Effector memory CD4-positive, alpha-beta T cell (primary cell): ENCODE measurements at regions not wholly inside any gene's neighbourhood (a gene's known extent, or its start where the extent isn't known, plus 50 kb on each side); places are given as distances from the start of the nearest gene placed in this dataset.

Experiments used
- DNase-seq, 3 donors: peaks; one replicate each; pipeline ENCODE4 v3.0.0-alpha.2; 2020
- H3K27ac ChIP-seq: 2 replicates; pipeline ENCODE4 v1.7.0; 2013; ENCODE audit warnings: mild to moderate bottlenecking, low read length, moderate library complexity; ENCODE audit not compliant: insufficient read depth, poor library complexity, severe bottlenecking
- H3K27me3 ChIP-seq: replicated peaks from 2 replicates; pipeline ENCODE4 v1.7.0; 2013; ENCODE audit warnings: mild to moderate bottlenecking, low read length; ENCODE audit not compliant: insufficient read depth, control insufficient read depth, poor library complexity, severe bottlenecking
- H3K36me3 ChIP-seq: 2 replicates; pipeline ENCODE4 v1.7.0; 2013; ENCODE audit warnings: mild to moderate bottlenecking, low read length, moderate library complexity; ENCODE audit not compliant: control insufficient read depth, insufficient read depth
- H3K4me1 ChIP-seq: 2 replicates; pipeline ENCODE4 v1.7.0; 2013; ENCODE audit warnings: low read length, mild to moderate bottlenecking; ENCODE audit not compliant: control insufficient read depth, insufficient read depth, poor library complexity, severe bottlenecking
- H3K4me3 ChIP-seq: 2 replicates; pipeline ENCODE4 v1.7.0; 2013; ENCODE audit warnings: low read length, low read depth, mild to moderate bottlenecking; ENCODE audit not compliant: insufficient read depth, poor library complexity, severe bottlenecking
- H3K9me3 ChIP-seq: 2 replicates; pipeline ENCODE4 v1.7.0; 2013; ENCODE audit warnings: mild to moderate bottlenecking, low read length, moderate library complexity; ENCODE audit not compliant: control insufficient read depth

GRCh38 chr6:148235446-148235845, 107.2 kb upstream of the SASH1 start:
- Histone ChIP-seq H3K9me3 (no peaks in the 10 kb centered on the region), H3K4me3 (no peak overlapping the region), H3K27me3 (no peaks in the 10 kb centered on the region), H3K4me1 (no peaks in the 10 kb centered on the region), H3K36me3 (no peaks in the 10 kb centered on the region), H3K27ac (no peak overlapping the region)
- DNase-seq, result no peak

GRCh38 chr6:148238713-148239112, 103.9 kb upstream of the SASH1 start:
- Histone ChIP-seq H3K27me3 (no peaks in the 10 kb centered on the region), H3K9me3 (no peaks in the 10 kb centered on the region), H3K4me3 (no peak overlapping the region), H3K36me3 (no peaks in the 10 kb centered on the region), H3K27ac (no peak overlapping the region), H3K4me1 (no peaks in the 10 kb centered on the region)
- DNase-seq, result no peak

- DNase-seq, result no peak
- Histone ChIP-seq H3K9me3 (no peaks in the 10 kb centered on the region), H3K27ac (no peak overlapping the region), H3K4me1 (no peaks in the 10 kb centered on the region), H3K4me3 (no peak overlapping the region), H3K36me3 (no peaks in the 10 kb centered on the region), H3K27me3 (no peaks in the 10 kb centered on the region)
Observed at GRCh38 chr6:148239215-148239614, 103.4 kb upstream of the SASH1 start.

GRCh38 chr6:148239801-148240460, 102.7 kb upstream of the SASH1 start:
- no peak overlapping the region for H3K27ac ChIP-seq
- H3K4me1 ChIP-seq, result no peaks in the 10 kb centered on the region
- H3K9me3 ChIP-seq, result no peaks in the 10 kb centered on the region
- no peaks in the 10 kb centered on the region for H3K27me3 ChIP-seq
- no peak for DNase-seq
- H3K4me3 ChIP-seq, result no peak overlapping the region
- no peaks in the 10 kb centered on the region for H3K36me3 ChIP-seq

DNA sequence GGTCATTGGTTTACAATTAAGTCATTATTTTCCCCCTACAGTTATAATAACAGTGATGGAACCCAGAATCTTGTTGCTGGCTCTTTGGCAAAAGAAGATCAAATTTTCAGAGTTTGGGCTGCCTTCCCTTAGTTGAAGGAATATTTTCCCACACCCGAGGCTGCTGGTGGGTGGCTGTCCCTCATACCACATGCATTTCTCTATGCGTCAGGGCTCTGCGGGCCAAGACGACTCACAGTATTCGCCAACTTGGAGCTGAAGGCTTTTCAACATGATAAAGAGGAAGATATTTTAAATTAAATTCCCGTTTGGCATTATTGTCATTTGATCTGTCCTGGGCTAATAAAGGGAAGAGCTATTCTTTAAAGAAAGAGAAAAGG, 102.2 kb upstream of the SASH1 start:
- DNase-seq, result no peak
- Histone ChIP-seq H3K27me3 (no peaks in the 10 kb centered on the region), H3K27ac (no peak overlapping the region), H3K36me3 (no peaks in the 10 kb centered on the region), H3K9me3 (no peaks in the 10 kb centered on the region), H3K4me1 (no peaks in the 10 kb centered on the region), H3K4me3 (no peak overlapping the region)

DNA sequence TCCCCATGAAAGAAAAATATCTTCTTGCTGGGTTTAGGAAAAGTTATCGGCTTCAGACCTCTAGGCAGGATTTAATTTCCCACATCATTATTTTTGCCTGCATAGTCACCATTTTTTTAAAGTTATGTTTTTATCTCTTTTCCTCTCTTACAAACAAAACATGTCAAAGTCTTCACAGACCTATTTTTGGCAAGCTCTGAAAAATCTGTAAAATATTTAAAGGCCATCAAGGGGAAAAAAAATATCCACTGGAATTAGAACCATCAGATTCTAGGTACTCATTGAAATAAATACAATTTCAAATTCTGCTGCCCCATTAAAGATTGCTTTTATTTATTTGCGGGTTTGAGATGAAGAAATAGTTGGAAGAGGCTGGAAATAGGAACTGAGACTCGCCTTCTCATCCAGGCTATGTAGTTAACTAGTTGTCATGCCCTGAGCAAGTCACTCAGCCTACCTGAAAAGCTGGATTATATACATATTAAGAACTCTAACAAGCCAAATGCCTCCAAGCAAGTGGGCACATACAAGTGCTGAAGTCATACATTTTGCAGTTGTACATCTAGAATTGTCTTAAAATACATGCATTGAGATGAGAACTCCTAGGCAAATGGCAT, 101.7 kb upstream of the SASH1 start:
- Histone ChIP-seq H3K4me1 (no peaks in the 10 kb centered on the region), H3K27me3 (no peaks in the 10 kb centered on the region), H3K36me3 (no peaks in the 10 kb centered on the region), H3K9me3 (no peaks in the 10 kb centered on the region), H3K27ac (no peak overlapping the region), H3K4me3 (no peak overlapping the region)
- DNase-seq, result no peak

DNA sequence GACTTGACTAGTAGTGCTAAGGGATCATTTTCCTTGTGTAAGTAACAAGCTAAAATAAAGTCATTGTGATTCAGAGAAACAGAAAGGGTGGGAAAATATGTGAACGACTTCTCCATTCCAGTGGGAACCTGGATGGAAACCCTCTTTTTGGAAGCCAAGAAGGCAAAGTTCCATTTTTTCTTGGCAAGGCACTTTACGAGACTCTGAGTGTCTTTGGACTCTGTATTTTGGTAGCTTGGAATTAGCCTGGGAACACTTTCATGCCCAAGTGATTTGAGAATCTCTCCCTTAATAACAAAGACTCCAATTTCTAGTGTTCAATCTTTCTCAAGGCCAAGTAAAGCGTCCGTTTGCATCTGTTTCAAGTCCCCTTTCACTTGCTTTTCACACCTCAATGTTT, 100.5 kb upstream of the SASH1 start:
- H3K27me3 ChIP-seq, result no peaks in the 10 kb centered on the region
- no peak overlapping the region for H3K4me3 ChIP-seq
- no peak for DNase-seq
- no peaks in the 10 kb centered on the region for H3K36me3 ChIP-seq
- H3K4me1 ChIP-seq, result no peaks in the 10 kb centered on the region
- no peak overlapping the region for H3K27ac ChIP-seq
- no peaks in the 10 kb centered on the region for H3K9me3 ChIP-seq

GRCh38 chr6:148244217-148244935, 98.3 kb upstream of the SASH1 start:
- Histone ChIP-seq H3K4me3 (no peak overlapping the region), H3K27ac (no peak overlapping the region), H3K4me1 (no peaks in the 10 kb centered on the region), H3K27me3 (no peaks in the 10 kb centered on the region), H3K36me3 (no peaks in the 10 kb centered on the region), H3K9me3 (no peaks in the 10 kb centered on the region)
- no peak for DNase-seq

- DNase-seq, result no peak
- Histone ChIP-seq H3K4me3 (no peak overlapping the region), H3K27me3 (no peaks in the 10 kb centered on the region), H3K27ac (no peak overlapping the region), H3K36me3 (no peaks in the 10 kb centered on the region), H3K4me1 (no peaks in the 10 kb centered on the region), H3K9me3 (no peaks in the 10 kb centered on the region)
Observed at GRCh38 chr6:148247386-148248063, 95.1 kb upstream of the SASH1 start.

- Histone ChIP-seq H3K4me3 (no peak overlapping the region), H3K27ac (no peak overlapping the region), H3K9me3 (no peaks in the 10 kb centered on the region), H3K4me1 (no peaks in the 10 kb centered on the region), H3K36me3 (no peaks in the 10 kb centered on the region), H3K27me3 (no peaks in the 10 kb centered on the region)
- DNase-seq, result no peak
Observed at GRCh38 chr6:148249160-148249559, 93.5 kb upstream of the SASH1 start.
